GM21737 (cell line): ENCODE measurements at regions not wholly inside any gene's neighbourhood (a gene's known extent, or its start where the extent isn't known, plus 50 kb on each side); places are given as distances from the start of the nearest gene placed in this dataset.
"Not testable (repeated sequence)": the region's sequence is repeated elsewhere in the genome, so short reads cannot be mapped to it uniquely, and the experiment has no call there.

ENCODE experiments used
- ATAC-seq: cut with Tn5 transposase; IDR thresholded peaks from one replicate; pipeline ENCODE4 v1.9.1; 2021; ENCODE audit warnings: mild to moderate bottlenecking, moderate library complexity; ENCODE audit not compliant: unreplicated experiment

DNA sequence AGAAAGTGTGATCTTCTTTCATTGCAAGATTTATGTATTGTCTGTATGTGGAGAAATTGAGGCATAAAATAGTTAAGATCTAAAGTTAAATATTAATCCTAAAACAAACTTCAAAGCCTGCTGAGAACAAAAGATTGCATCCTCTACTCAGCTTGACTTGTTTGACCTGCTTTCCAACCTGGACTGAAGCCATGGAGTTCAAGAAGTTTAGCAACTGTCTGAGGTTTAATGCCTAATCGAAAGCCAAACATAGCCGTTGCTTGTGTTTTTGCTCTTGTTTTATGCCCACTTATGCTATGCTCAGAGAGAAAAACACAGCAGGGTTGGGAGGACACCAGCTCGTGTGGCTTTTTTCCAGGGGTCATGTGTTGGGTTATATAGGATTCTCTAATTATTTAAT lies 135.6 kb downstream of the NUFIP1 start:
- no peak for ATAC-seq

DNA sequence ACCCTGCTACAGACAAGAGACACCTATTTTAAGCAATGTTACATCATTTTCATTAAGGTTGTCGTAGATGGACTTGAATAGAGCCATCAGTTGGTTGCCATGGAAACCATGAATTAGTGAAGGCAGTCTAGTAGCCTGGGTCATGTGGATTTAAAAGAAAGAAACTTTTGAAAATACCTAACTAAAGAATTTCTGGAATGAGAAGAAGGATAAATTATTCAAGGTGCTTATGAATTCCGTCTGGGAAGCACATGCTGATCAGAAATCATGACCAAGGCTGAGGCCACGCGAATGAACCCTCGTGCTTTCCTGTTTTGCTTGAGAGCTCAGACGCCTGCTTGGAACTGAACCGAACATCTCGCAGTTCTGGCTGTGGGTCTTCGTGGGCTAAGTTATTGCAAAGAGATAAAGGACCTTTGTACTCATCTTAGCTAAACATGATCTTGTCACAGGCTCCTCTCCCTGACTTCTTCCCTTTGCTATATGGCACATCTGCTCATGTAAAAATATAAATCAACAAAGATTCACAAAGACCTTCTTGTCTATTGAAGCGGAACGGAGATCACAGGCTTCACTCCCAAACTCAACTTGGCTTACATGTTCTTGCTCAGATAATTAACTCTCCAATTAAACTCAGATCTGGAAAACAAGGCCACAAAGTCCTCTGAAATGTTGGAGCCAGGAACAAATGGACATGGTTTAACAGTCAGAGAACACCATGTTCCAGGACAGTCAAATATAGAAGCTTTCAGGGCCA lies 140.2 kb downstream of the NUFIP1 start:
- no peak for ATAC-seq

- ATAC-seq, result not testable (repeated sequence)
Observed at GRCh38 chr13:44845281-44846058, 143.8 kb downstream of the NUFIP1 start.

- no peak for ATAC-seq
Observed at GRCh38 chr13:44844786-44845185, 144.5 kb downstream of the NUFIP1 start.

- no peak for ATAC-seq
Observed at GRCh38 chr13:44843403-44843802, 145.9 kb downstream of the NUFIP1 start.

- no peak for ATAC-seq
Observed at GRCh38 chr13:44842158-44842557, 147.1 kb downstream of the NUFIP1 start.

GRCh38 chr13:44840131-44840530 lies 149.1 kb downstream of the NUFIP1 start:
- no peak for ATAC-seq

GRCh38 chr13:44837250-44837649 lies 152.0 kb downstream of the NUFIP1 start:
- no peak for ATAC-seq

- no peak for ATAC-seq
Observed at GRCh38 chr13:44834404-44834803, 154.9 kb downstream of the NUFIP1 start.

GRCh38 chr13:44833626-44834025 lies 155.6 kb downstream of the NUFIP1 start:
- ATAC-seq, result no peak

- no peak for ATAC-seq
Observed at GRCh38 chr13:44833139-44833538, 156.1 kb downstream of the NUFIP1 start.

DNA sequence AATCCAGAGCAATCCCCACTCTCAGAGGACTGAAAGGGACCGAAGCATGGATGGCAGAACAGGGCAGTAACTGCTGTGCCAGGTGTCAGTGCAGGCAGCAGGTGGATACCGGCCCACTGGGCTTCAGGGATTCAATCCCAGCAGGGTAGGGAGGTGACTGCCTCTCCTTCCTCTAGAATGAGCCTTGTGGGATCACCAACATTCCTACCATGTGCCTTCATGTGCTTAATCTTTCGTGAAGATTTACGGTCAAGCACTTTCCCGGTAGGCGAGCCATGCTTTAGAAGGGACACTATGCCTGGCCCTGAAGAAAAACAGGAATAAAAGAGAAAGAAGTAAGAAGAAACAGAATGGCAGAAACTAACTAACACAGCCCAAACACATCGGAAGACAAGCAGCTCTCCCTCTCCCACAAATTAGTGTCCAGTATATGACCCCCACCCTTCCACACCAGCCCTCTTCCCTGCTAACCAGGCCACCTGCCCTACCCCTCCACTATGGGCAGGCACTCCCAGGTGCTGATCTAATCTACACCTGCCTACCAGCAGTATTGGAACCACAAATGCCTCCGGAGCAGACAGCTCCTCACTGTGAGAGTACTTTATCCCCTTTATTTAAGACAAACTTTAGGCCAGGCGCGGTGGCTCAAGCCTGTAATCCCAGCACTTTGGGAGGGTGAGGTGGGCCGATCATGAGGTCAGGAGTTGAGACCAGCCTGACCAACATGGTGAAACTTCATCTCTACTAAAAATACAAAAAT lies 162.5 kb downstream of the NUFIP1 start:
- ATAC-seq, result no peak

DNA sequence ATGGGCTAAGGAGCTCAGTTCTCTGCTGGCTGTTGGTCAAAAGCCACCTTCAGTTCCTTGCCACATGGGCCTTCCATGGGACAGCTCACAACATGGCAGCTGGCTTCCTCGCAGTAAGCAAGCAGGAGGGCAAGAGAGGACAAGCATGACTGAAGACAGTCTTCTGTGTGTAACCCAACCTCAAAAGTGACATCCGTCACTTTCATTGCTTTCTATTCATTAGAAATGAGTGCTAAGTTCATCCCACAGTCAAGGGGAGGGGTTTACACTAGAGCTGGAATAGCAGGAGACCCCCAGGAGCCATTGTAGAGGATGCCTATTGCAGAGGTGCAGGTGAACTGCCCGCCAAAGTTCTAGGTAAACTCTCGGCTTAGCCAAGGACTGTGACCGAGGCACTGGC lies 163.3 kb downstream of the NUFIP1 start:
- no peak for ATAC-seq

- ATAC-seq, result not testable (repeated sequence)
Observed at GRCh38 chr13:44823555-44823954, 165.7 kb downstream of the NUFIP1 start.

DNA sequence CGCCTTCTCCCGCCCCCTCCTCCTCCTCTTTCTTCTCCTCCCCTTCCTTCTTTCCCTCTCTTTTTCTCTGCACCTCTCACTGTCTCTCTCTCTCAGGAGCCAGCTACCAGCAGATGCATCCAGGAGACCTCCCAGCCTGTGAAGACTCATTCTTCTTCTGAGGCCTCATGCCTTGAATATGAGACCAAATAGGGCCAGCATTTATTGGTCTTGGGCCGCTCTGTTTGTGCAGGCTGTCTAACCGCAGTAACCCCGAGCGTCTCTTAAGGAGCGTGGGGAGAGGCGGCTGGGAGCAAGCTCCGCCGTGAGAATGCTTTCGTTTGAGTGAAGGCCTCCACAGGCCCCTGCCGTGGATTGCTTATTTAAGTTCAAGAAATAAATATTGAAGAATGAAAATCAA lies 167.0 kb downstream of the NUFIP1 start:
- ATAC-seq, result no peak

- ATAC-seq, result no peak
Observed at GRCh38 chr13:44819772-44820171, 169.5 kb downstream of the NUFIP1 start.

DNA sequence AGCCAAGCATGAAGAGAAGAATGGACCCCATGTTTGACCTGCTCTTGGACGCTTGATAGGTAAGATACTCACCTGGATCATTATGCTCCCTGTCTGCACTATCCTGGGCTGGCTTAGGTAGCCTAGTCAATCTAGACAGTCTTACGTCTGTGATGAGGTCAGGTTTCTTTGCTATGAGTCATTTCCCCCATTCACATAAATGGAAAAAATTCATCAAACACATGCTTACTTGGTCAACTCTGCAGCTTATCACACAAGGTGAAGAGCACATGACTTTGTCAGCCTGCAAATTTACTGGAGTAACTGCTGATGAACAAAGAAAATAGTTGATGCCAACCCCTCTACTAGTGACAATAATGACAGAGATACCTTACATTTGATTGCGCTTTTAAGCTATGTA lies 170.0 kb downstream of the NUFIP1 start:
- no peak for ATAC-seq

- no peak for ATAC-seq
Observed at GRCh38 chr13:44818428-44818827, 170.8 kb downstream of the NUFIP1 start.

- no peak for ATAC-seq
Observed at GRCh38 chr13:44818016-44818415, 171.3 kb downstream of the NUFIP1 start.

GRCh38 chr13:44817131-44817671 lies 172.1 kb downstream of the NUFIP1 start:
- ATAC-seq, result no peak

DNA sequence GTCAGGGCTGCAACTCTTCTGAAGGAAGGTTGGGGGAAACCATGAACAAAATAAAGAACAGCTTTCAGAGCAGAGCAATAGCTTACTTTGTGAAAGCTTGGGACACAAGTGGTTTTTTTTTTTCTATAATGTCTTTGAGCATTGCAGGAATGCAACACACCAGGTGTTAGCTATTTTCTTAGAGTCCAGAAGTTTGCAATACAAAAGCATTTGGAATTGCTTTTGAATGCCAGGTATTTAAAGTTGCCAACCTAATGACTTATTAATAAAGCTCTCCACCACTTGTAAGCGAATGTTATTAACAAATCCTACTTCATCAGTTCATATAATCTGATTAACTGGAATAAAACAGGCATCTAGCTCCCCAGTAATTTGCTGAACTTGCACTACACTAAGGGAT lies 172.6 kb downstream of the NUFIP1 start:
- ATAC-seq, result no peak
